ENCODE measurements at regions not wholly inside any gene's neighbourhood (a gene's known extent, or its start where the extent isn't known, plus 50 kb on each side); places are given as distances from the start of the nearest gene placed in this dataset.

GRCh38 chr6:4008324-4009047, 70.5 kb downstream of the FAM217A start (continued):
- TF ChIP-seq HINFP (tag; conservative IDR thresholded peaks at IDR 0.05; ENCODE audit: low read depth) (no peak), RB1 (IDR thresholded peaks at IDR 0.05; ENCODE audit: low read depth) (no peak), GATAD2A (IDR thresholded peaks at IDR 0.05) (no peak), POLR3G (IDR thresholded peaks at IDR 0.05; ENCODE audit: extremely low read depth, insufficient read length, insufficient replicate concordance) (no peak), ZNF586 (CRISPR knock-in tag; conservative IDR thresholded peaks at IDR 0.05) (no peak), SMAD4 (CRISPR knock-in tag; conservative IDR thresholded peaks at IDR 0.05) (0 out of 2 replicates have a peak, but pooled peaks have one; percentile 22), GABPB2 (CRISPR knock-in tag; conservative IDR thresholded peaks at IDR 0.05) (no peak), ZNF79 (CRISPR knock-in tag; IDR thresholded peaks at IDR 0.05; ENCODE audit: low read depth) (no peak), RNF219 (CRISPR knock-in tag; IDR thresholded peaks at IDR 0.05) (no peak), ZNF436 (CRISPR knock-in tag; IDR thresholded peaks at IDR 0.05) (no peak), ILK (tag; IDR thresholded peaks at IDR 0.05; ENCODE audit: borderline replicate concordance, low read depth) (no peak), ARHGAP35 (IDR thresholded peaks at IDR 0.05; ENCODE audit: partially characterized antibody) (no peak), MEIS2 (IDR thresholded peaks at IDR 0.05; ENCODE audit: partially characterized antibody) (no peak), TSC22D4 (tag; IDR thresholded peaks at IDR 0.05) (no peak), HNRNPUL1 (IDR thresholded peaks at IDR 0.05; ENCODE audit: low read length) (no peak), NFIX (CRISPR knock-in tag; IDR thresholded peaks at IDR 0.05; ENCODE audit: low read depth) (no peak), PHB (CRISPR knock-in tag; IDR thresholded peaks at IDR 0.05) (no peak), ETS1 (conservative IDR thresholded peaks at IDR 0.05; ENCODE audit: control insufficient read depth, low read depth, low read length) (no peak), BRD9 (IDR thresholded peaks at IDR 0.05; ENCODE audit: low read depth, partially characterized antibody) (no peak), ZKSCAN1 (IDR thresholded peaks at IDR 0.05; ENCODE audit: low read depth, low read length) (no peak), TAF7 (tag; IDR thresholded peaks at IDR 0.05) (no peak), ZNF431 (CRISPR knock-in tag; IDR thresholded peaks at IDR 0.05) (no peak), RFX5 (IDR thresholded peaks at IDR 0.05; ENCODE audit: low read depth, low read length) (no peak), PHF21A (IDR thresholded peaks at IDR 0.05; ENCODE audit: borderline replicate concordance, low read depth) (no peak), RBM22 (IDR thresholded peaks at IDR 0.05; ENCODE audit: low read depth, low read length, poor library complexity, severe bottlenecking) (no peak), PURB (CRISPR knock-in tag; IDR thresholded peaks at IDR 0.05; ENCODE audit: low read depth) (no peak), SNAPC5 (CRISPR knock-in tag; IDR thresholded peaks at IDR 0.05) (no peak)
